HG02973 (cell line): ENCODE measurements at regions not wholly inside any gene's neighbourhood (a gene's known extent, or its start where the extent isn't known, plus 50 kb on each side); places are given as distances from the start of the nearest gene placed in this dataset.

Experiments
- ATAC-seq: cut with Tn5 transposase; IDR thresholded peaks from one replicate; pipeline ENCODE4 v1.9.1; 2021; ENCODE audit warnings: moderate library complexity; ENCODE audit not compliant: unreplicated experiment

DNA sequence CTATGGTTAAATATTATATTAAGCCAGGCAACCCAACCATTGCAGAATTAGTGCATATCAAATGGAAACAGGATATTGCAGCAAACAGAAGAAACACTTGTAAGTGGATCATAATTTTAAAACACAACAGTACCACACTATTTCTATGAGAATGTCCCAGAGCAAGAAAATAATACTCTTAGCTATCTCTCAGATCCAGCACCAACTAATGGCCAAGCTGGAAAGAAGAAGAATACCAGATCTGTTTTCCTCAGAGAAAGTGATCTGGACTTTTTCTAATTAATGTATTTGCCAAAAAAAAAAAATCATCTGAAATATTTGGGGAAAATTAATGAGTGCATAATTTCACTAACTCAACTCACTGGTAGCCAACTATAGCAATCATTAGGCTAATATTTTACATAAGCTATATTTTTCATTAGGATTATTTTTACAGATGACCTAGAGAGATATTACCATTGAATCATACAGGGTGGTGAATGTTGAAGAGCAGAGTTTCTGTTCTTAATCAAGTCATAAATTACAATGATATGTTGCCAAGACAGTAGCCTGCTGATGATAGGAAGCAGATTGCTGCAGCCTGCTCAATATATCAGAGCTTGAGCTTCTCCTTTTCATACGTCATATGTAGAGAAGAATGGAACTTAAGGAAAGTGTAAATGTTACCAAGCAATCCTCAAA is 995.4 kb upstream of the LRRN3 start:
- no peak for ATAC-seq

DNA sequence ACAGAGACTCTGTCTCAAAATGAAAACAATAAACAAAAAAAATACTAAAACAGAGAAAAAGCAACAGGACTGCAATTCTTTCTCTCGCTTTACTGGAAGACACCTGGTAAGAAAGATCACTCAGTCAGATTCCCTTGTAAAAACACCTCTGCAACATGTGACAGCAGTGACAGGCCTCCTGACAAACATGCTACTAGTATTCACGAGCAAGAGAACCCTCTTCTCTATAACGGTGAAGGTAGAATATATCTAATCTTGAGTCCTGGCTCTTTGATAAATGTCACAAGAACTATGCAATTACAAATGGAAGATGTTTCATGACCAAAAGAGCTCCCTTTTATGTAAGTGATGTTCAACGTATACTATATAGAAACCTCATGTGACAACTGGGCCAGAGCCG is 986.7 kb upstream of the LRRN3 start:
- ATAC-seq, result no peak

DNA sequence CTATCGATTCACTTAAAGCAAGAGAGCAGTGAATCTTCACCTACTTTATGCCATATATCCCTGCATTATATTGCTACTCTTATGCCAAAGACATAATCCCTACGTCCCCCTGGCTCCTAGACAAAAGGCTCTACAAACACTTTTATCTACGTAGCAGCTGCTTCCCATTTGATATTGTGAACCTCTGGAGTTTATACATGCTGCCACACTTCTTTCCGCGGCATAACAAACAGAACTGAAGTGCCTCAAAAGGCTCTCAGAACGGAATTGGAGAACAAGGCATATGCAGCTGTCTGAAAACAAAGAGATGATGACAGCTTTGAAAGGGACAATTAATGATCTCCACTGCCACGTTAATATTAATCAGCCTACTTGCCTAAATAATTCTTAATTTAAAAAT is 985.6 kb upstream of the LRRN3 start:
- no peak for ATAC-seq

DNA sequence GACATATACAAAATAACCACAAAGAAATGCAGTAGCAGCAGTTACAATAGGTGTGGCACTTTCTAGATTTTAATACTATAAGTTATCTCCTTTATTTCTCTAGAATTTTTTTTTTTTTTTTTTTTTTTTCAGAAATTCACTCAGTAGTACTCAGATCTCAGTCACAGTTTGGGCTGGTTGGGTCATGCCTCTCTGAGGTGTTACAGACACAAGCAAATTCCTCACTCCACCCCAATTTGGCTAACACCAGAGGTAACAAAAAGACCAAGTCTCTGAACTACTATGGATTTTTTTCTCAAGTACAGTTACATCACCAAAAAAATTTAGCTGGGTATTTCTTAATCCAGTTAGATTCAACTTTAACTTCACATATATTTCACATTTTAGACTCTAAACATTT is 985.1 kb upstream of the LRRN3 start:
- ATAC-seq, result no peak

DNA sequence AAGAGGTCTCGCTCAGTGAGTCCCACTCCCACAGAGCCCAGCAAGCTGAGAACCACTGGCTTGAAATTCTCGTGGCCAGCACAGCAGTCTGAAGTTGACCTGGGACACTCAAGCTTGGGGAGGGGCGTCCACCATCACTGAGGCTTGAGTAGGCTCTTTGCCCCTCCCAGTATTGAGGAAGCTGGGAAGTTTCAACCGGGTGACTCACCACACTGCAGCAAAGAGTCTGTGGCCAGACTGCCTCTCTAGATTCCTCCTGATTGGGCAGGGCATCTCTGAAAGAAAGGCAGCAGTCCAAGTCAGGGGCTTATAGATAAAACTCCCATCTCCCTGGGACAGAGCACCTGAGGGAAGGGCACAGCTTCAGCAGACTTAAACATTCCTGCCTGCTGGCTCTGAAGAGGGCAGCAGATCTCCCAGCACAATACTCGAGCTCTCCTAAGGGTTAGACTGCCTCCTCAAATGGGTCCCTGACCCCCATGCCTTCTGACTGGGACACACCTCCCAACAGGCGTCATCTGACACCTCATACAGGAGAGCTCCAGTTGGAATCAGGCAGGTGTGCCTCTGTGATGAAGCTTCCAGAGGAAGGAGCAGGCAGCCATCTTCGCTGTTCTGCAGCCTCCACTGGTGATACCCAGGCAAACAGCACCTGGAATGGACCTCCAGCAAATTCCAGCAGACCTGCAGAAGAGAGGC is 970.9 kb upstream of the LRRN3 start:
- no peak for ATAC-seq

DNA sequence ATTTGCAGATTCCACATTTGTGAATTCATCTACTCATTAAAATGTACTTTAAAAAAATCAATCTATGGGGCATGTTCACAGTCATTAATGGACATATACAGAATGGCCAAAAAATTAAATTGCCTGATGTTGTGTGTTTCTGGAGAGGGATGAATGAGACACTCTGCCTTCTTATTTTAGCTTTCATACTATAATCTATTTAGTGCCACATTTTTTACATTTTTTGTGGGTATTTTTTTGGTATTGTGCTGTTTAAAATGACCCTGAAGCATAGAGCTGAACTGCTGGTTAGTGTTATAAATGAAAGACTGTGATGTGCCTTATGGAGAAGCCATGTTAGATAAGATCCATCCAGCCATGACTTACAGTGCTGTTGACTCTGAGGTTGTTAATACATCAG is 961.8 kb upstream of the LRRN3 start:
- ATAC-seq, result no peak

DNA sequence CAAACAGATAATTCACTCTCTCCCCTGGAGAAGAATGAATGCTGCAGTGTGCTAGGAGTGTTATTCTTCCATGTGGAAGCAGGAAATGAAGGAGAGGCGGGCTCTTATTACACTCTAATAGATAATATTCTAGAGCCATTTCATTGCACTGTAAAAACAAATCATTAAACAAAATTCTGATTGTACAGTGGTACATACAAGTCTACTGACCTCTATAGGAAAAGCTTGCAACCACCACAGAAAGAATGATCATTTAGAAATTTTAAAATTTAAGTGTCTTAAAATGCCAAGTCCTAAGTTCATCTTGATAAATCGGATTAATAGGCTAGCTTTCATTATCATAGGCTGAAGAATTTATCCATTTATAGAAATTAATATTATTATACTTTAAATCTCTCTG is 960.3 kb upstream of the LRRN3 start:
- no peak for ATAC-seq

DNA sequence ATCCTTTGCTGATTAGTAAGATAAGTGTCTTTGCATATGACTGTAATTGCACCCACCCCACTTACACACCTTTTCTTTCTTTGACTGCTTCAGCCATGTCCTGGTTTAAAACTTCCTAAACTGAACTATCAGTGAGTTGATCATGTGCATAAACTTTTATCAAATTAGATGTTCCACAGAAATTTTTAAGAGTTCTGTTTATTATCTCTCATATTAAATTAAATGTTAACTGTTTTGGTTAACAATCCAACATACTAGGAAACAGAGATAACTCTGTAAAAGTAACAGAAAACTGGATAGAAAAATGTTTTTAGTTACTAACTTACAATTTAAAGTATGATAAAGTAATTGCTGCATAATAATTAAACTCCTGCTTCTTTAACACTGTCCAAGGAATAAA is 959.6 kb upstream of the LRRN3 start:
- ATAC-seq, result no peak

DNA sequence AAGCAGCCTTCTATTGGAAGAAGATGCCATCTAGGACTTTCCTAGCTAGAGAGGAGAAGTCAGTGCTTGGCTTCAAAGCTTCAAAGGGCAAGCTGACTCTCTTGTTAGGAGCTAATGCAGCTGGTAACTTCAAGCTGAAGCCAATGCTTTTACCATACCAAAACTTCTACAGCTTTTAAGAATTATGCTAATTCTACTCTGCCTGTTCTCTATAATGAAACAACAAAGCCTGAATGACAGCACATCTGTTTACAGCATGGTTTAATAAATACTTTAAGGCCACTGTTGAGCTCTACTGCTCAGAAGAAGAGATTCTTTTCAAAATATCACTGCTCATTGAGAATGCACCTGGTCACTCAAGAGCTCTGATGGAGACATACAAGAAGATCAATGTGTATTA is 951.9 kb upstream of the LRRN3 start:
- no peak for ATAC-seq

DNA sequence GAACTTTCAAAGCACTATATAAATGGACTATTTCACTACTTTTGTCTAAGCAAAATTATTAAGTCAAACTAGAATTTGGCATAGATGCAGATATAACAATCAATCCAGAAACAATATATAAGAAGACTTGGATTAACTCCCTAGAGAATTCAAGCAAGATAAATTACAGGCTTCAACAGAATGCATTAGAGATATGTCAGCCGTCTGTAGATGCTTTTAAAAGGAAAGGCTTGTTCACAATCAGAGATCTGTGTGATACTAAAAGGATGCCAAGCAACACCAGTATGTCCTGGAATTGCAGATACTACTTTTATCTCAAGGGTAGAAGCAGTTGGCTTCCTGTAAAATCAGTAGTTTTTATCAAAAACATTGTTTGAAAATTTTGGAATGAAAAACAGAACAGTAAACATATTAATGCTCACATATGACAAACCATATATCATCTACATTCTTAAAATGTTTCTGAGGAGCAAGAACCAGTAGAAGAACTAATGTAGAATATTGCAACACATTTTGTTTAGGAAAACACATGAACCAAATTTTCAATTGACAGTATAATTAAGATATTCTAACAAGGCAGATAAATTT is 947.9 kb upstream of the LRRN3 start:
- no peak for ATAC-seq

DNA sequence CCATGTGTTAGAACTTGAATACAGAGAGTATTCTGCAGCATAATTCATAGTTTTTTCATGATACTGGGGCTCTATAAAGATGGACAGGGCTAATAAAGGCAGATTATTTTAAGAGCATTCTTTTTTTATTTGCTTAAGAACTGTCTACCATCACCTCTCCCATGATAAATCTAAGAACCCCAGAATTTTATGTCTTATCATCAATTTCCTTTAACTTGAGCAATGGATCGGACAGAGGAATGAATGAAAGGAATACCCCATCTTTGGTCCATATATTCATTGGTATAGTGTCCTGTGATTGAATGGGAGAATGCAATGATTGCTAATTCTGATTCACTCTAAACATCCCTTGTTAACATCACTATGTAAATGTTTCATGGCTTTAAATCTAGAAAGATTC is 946.3 kb upstream of the LRRN3 start:
- no peak for ATAC-seq

DNA sequence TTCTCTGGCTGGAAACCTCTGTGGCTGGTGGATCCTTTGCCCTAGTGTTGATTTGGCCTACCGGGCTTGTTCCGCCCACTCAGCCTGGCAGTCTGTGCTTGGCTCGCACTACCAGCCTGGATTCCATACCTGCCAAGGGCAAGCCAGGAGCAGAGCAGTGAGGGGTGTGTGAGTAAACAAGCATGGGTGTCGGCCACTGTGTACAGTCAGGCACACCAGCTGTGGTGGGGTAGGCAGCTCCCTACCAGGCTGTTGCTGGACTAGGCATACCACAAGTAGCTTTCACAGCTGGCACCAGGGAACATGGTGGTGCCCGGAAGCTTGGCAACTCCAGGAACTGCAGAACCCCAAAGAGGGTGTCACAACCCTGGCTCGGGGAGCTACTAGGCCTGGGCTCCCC is 942.9 kb upstream of the LRRN3 start:
- no peak for ATAC-seq

DNA sequence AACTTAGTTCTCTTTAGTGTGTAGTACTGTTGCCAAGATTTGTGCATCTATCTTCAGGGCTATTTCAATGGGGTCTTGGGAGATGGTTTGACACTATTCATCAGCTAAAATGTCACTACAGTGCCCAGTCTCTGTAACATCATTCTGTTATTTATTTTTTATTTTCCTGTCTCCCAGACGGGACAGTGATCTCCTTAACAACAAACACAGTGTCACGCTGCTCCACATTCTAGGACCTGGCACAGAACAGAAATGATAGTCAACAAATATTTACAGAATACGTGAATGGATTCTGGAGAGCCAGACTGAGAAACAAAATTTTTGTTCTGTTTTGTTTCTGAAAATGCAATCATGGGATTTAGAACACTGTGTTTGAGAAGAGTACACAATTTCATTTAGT is 937.7 kb upstream of the LRRN3 start:
- no peak for ATAC-seq

DNA sequence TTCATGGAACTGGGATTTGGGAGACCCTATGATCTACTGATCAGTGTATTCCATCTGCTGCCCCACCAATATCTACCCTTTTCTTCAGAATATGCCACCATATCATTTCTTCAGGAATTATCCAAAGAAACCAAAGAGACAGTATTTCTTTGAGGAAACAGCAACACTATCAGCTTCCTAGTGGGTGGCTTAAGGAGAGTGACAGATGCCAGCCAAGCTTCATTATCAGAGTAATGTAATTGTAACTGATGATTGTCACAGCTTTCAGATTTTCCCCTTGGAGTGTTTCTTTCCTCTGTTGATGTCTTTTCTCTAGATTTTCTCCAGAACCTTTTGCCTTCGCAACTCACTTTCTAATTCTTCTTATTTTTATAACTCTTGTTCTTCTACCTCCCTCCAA is 934.4 kb upstream of the LRRN3 start:
- no peak for ATAC-seq

DNA sequence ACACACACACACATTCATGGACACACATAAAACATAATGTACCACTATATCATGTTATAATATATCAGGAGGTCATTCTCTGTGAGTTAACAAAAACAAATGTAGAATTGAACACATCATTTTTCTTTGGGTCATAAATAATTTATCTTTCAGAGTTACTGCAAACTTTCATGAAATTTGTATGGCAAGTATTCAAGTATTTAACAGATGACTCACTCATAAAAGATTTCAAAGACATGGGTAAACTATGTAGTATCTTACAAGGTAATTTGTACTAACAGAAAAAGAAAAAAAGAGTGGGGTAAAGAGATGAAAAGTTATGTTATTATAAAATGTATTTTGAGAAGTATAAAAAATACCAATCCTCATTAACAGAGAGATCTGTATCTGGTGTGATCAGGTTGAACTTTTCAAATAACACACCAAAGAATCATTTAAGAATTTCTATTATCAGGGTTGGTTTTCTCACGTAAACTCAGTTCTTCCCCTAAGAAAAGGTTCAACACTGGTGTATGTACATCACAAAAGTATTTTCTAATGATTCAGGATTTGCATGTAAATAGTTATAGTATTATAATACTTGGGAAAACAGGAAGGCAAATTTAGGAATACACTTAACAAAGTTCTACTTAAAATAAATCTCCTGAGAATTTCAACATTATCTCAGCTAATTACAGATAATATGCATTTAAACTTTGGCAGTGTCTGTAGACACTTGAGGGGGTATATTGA is 933.1 kb upstream of the LRRN3 start:
- no peak for ATAC-seq

DNA sequence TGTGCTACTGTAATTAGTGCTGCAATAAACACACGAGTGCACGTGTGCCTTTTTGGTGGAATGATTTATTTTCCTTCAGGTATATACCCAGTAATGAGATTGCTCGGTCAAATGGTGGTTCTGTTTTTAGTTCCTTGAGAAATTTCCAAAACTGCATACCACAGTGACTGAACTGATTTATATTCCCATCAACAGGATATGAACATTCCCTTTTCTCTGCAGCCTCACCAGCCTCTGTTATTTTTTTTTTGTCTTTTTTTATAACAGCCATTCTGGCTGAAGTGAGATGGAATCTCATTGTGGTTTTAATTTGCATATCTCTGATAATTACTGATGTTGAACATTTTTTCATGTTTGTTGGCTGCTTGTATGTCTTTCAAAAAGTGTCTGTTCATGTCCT is 922.9 kb upstream of the LRRN3 start:
- ATAC-seq, result no peak

DNA sequence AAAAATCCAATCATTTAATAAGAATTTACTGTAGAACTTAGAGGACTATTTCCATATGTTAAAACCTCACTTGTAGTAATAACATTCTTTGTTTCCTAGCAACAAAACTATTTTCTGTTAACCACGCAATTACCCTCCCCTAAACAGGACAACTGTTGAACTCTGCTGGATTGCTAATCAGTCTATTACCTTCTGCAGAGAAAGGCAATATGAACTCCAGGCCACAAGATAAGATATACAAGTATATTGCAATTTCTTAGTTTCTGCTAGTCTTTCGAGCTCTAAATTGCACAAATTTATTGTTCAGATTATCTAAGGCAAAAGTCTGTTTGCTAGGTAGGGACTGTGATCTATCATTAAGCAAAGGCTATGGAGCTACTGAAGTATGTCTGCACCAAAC is 920.1 kb upstream of the LRRN3 start:
- no peak for ATAC-seq

DNA sequence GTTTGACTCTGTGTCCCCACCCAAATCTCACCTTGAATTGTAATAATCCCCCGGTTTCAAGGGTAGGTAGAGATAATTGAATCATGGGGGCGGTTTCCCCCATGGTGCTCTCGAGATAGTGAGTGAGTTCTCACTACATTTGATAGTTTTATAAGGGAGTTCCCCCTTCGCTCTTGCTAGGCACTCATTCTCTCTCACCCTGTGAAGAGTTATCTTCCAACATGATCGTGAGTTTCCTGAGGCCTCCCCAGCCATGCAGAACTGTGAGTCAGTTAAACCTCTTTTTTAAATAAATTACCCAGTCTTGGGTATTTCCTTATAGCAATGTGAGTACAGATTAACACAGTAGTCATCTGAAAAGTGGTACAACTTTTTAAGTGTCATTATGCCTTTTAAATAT is 913.5 kb upstream of the LRRN3 start:
- no peak for ATAC-seq

DNA sequence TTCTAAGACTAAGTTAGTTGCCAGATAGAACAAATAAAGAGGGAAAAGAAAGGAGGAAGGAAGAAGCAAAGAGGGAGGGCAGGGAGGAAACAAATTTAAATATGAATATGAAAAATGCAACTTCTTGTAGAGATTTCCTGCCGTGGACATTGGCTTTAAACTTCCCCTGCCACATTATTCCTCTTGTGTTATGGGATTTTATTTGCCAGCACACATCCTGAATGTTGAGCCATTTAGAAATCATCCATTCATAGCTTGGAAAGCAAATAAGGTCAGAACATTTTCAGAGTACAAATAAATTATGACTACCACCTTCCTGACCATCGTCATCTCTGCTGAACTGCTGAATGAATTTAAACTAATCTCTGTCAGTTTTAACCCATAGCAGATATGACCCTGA is 911.9 kb upstream of the LRRN3 start:
- ATAC-seq, result no peak

DNA sequence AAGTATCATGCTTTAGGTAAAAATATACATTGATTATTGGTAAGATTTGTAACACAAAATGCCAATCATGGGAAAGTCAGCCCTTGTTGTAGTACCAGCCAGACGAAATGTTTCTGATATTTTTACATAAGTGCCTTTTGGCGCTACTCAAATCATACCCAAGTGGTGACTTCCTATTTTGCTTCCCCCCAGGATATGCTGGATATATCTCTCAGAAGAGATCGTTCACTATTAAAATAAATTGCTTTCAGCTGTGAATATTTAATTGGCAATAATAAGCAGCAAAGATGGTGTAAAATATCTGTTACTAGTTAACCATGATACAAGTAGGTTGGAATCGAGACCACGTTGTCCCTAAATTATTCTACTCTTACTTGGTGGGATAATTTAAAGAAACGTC is 909.2 kb upstream of the LRRN3 start:
- ATAC-seq, result no peak

DNA sequence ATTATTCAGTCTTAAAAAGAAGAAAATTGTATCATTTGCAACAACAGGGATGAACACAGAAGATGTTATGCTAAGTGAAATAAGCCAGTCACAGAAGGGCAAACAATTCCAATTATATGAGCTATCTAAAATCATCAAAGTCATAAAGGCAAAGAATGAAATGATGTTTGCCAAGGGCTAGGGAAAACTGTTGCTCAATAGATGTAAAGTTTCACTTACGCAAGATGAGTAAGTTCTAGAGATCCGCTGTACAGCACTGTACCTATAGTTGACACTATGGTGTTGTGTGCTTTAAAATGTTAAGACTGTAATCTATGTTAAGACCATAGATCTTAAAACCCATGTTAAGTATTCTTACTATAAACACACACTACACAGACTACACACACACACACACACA is 904.6 kb upstream of the LRRN3 start:
- ATAC-seq, result no peak
